NCI-H460 (cell line): ENCODE measurements at regions not wholly inside any gene's neighbourhood (a gene's known extent, or its start where the extent isn't known, plus 50 kb on each side); places are given as distances from the start of the nearest gene placed in this dataset.
"Not testable (repeated sequence)": the region's sequence is repeated elsewhere in the genome, so short reads cannot be mapped to it uniquely, and the experiment has no call there.

ENCODE experiments used
- DNase-seq: peaks from one replicate; pipeline ENCODE4 v3.0.0-alpha.2; 2016; ENCODE audit warnings: low read depth; ENCODE audit errors: extremely low read depth

GRCh38 chr3:70744536-70744935, 432.1 kb upstream of the MDFIC2 start:
- no peak for DNase-seq

- no peak for DNase-seq
These were observed 431.3 kb upstream of the MDFIC2 start for GRCh38 chr3:70743754-70744153.

GRCh38 chr3:70742081-70742480, 429.6 kb upstream of the MDFIC2 start:
- DNase-seq, result no peak

- no peak for DNase-seq
These were observed 428.4 kb upstream of the MDFIC2 start for GRCh38 chr3:70740872-70741271.

- no peak for DNase-seq
These were observed 427.6 kb upstream of the MDFIC2 start for GRCh38 chr3:70740071-70740470.

- DNase-seq, result no peak
These were observed 425.8 kb upstream of the MDFIC2 start for GRCh38 chr3:70738291-70738681.

- no peak for DNase-seq
These were observed 425.3 kb upstream of the MDFIC2 start for GRCh38 chr3:70737666-70738290.

GRCh38 chr3:70736009-70736408, 423.6 kb upstream of the MDFIC2 start:
- DNase-seq, result no peak

- no peak for DNase-seq
These were observed 422.3 kb upstream of the MDFIC2 start for GRCh38 chr3:70734756-70735155.

GRCh38 chr3:70731046-70731445, 418.6 kb upstream of the MDFIC2 start:
- DNase-seq, result no peak

- DNase-seq, result no peak
These were observed 417.4 kb upstream of the MDFIC2 start for GRCh38 chr3:70729845-70730244.

- DNase-seq, result no peak
These were observed 415.9 kb upstream of the MDFIC2 start for GRCh38 chr3:70728311-70728710.

GRCh38 chr3:70726961-70727360, 414.5 kb upstream of the MDFIC2 start:
- DNase-seq, result no peak

- DNase-seq, result no peak
These were observed 413.9 kb upstream of the MDFIC2 start for GRCh38 chr3:70726096-70726938.

GRCh38 chr3:70722018-70722417, 409.6 kb upstream of the MDFIC2 start:
- DNase-seq, result no peak

- DNase-seq, result no peak
These were observed 404.4 kb upstream of the MDFIC2 start for GRCh38 chr3:70716832-70717231.

- no peak for DNase-seq
These were observed 400.1 kb upstream of the MDFIC2 start for GRCh38 chr3:70712449-70713082.

GRCh38 chr3:70703305-70704102, 391.1 kb upstream of the MDFIC2 start:
- no peak for DNase-seq

GRCh38 chr3:70702132-70702531, 389.7 kb upstream of the MDFIC2 start:
- no peak for DNase-seq

- no peak for DNase-seq
These were observed 372.3 kb upstream of the MDFIC2 start for GRCh38 chr3:70684701-70685100.

GRCh38 chr3:70675810-70676209, 363.4 kb upstream of the MDFIC2 start:
- not testable (repeated sequence) for DNase-seq
